ENCODE measurements at regions not wholly inside any gene's neighbourhood (a gene's known extent, or its start where the extent isn't known, plus 50 kb on each side); places are given as distances from the start of the nearest gene placed in this dataset.
"Not testable (repeated sequence)": the region's sequence is repeated elsewhere in the genome, so short reads cannot be mapped to it uniquely, and the experiment has no call there.

GRCh38 chr2:44060990-44061389, 65.2 kb upstream of the LRPPRC start:
- intact Hi-C loops (cut with micrococcal nuclease): no loop called here
- DNase-seq: no peak
- no peak for TF ChIP-seq CTCF (IDR thresholded peaks at IDR 0.05)

GRCh38 chr2:44061469-44061868, 65.7 kb upstream of the LRPPRC start:
- no peaks in the 10 kb centered on the region for H3K27me3 ChIP-seq (ENCODE audit: control insufficient read depth, insufficient read depth, low read length)
- intact Hi-C loops (cut with micrococcal nuclease): no loop called here
- H3K27ac ChIP-seq (ENCODE audit: low read length): no peak overlapping the region
- no peak for TF ChIP-seq CTCF (IDR thresholded peaks at IDR 0.05)
- ATAC-seq (no peak), DNase-seq (no peak)
- H3K9me3 Mint-ChIP-seq: no peaks in the 10 kb centered on the region
- no peaks in the 10 kb centered on the region for H3K36me3 ChIP-seq (ENCODE audit: control insufficient read depth, insufficient read depth, low read length)
- whole genome bisulfite sequencing (ENCODE audit: insufficient coverage): 88% methylated on average over 15 of the region's 15 CpGs
- H3K4me3 ChIP-seq (ENCODE audit: low read length): no peak overlapping the region
- no peak overlapping the region for H3K4me3 Mint-ChIP-seq
- no peaks in the 10 kb centered on the region for H3K9me3 ChIP-seq (ENCODE audit: control insufficient read depth, insufficient read depth, low read length)
- H3K27ac Mint-ChIP-seq: no peak overlapping the region
- H3K4me1 ChIP-seq (ENCODE audit: control insufficient read depth, insufficient read depth, low read length): no peaks in the 10 kb centered on the region
- H3K36me3 Mint-ChIP-seq: no peaks in the 10 kb centered on the region
- peaks cover 8 to 9% of the 10 kb centered on the region in 2 donors for H3K27me3 Mint-ChIP-seq (ENCODE audit: low read depth in 2 of 2)
- H3K4me1 Mint-ChIP-seq: no peaks in the 10 kb centered on the region

More at GRCh38 chr2:44060990-44061389, 65.2 kb upstream of the LRPPRC start:
- H3K9me3 ChIP-seq (ENCODE audit: control insufficient read depth, insufficient read depth, low read length): no peaks in the 10 kb centered on the region
- H3K4me3 ChIP-seq (ENCODE audit: low read length): no peak overlapping the region
- Mint-ChIP-seq H3K4me3 (no peak overlapping the region), H3K27ac (no peak overlapping the region), H3K4me1 (no peaks in the 10 kb centered on the region), H3K27me3 (ENCODE audit: low read depth in 2 of 2) (peaks cover 8 to 9% of the 10 kb centered on the region in 2 donors), H3K36me3 (no peaks in the 10 kb centered on the region), H3K9me3 (no peaks in the 10 kb centered on the region)
- H3K36me3 ChIP-seq (ENCODE audit: control insufficient read depth, insufficient read depth, low read length): no peaks in the 10 kb centered on the region
- no peak overlapping the region for H3K27ac ChIP-seq (ENCODE audit: low read length)
- ATAC-seq: no peak
- no peaks in the 10 kb centered on the region for H3K27me3 ChIP-seq (ENCODE audit: control insufficient read depth, insufficient read depth, low read length)
- no peaks in the 10 kb centered on the region for H3K4me1 ChIP-seq (ENCODE audit: control insufficient read depth, insufficient read depth, low read length)
- 100% methylated on average over 1 of the region's 1 CpG for WGBS (ENCODE audit: insufficient coverage)

- Histone ChIP-seq H3K36me3 (ENCODE audit: control insufficient read depth, insufficient read depth, low read length) (no peaks in the 10 kb centered on the region), H3K27ac (ENCODE audit: low read length) (no peak overlapping the region), H3K4me1 (ENCODE audit: control insufficient read depth, insufficient read depth, low read length) (no peaks in the 10 kb centered on the region), H3K4me3 (ENCODE audit: low read length) (no peak overlapping the region), H3K9me3 (ENCODE audit: control insufficient read depth, insufficient read depth, low read length) (no peaks in the 10 kb centered on the region), H3K27me3 (ENCODE audit: control insufficient read depth, insufficient read depth, low read length) (no peaks in the 10 kb centered on the region)
- Mint-ChIP-seq H3K27me3 (ENCODE audit: low read depth in 2 of 2) (peaks cover 8 to 9% of the 10 kb centered on the region in 2 donors), H3K4me3 (no peak overlapping the region), H3K27ac (no peak overlapping the region), H3K9me3 (no peaks in the 10 kb centered on the region), H3K36me3 (no peaks in the 10 kb centered on the region), H3K4me1 (no peaks in the 10 kb centered on the region)
- TF ChIP-seq CTCF (IDR thresholded peaks at IDR 0.05): no peak
- 92% methylated on average over 7 of the region's 7 CpGs for WGBS (ENCODE audit: insufficient coverage)
- DNase-seq: no peak
- intact Hi-C loops (cut with micrococcal nuclease): no loop called here
- ATAC-seq: no peak
Measured at GRCh38 chr2:44061876-44062275, 66.1 kb upstream of the LRPPRC start.

- no peaks in the 10 kb centered on the region for H3K9me3 Mint-ChIP-seq
- Histone ChIP-seq H3K4me1 (ENCODE audit: control insufficient read depth, insufficient read depth, low read length) (no peaks in the 10 kb centered on the region), H3K4me3 (ENCODE audit: low read length) (no peak overlapping the region), H3K36me3 (ENCODE audit: control insufficient read depth, insufficient read depth, low read length) (no peaks in the 10 kb centered on the region), H3K27me3 (ENCODE audit: control insufficient read depth, insufficient read depth, low read length) (no peaks in the 10 kb centered on the region), H3K27ac (ENCODE audit: low read length) (no peak overlapping the region), H3K9me3 (ENCODE audit: control insufficient read depth, insufficient read depth, low read length) (no peaks in the 10 kb centered on the region)
- intact Hi-C loops (cut with micrococcal nuclease): no loop called here
- 88% methylated on average over 4 of the region's 4 CpGs for WGBS (ENCODE audit: insufficient coverage)
- H3K36me3 Mint-ChIP-seq: no peaks in the 10 kb centered on the region
- TF ChIP-seq CTCF (IDR thresholded peaks at IDR 0.05): no peak
- no peak for ATAC-seq
- H3K27me3 Mint-ChIP-seq (ENCODE audit: low read depth in 2 of 2): peaks cover 8 to 9% of the 10 kb centered on the region in 2 donors
- DNase-seq: no peak
- H3K27ac Mint-ChIP-seq: no peak overlapping the region
- H3K4me3 Mint-ChIP-seq: no peak overlapping the region
- H3K4me1 Mint-ChIP-seq: no peaks in the 10 kb centered on the region
Measured at GRCh38 chr2:44063033-44063432, 67.2 kb upstream of the LRPPRC start.

GRCh38 chr2:44064281-44064680, 68.5 kb upstream of the LRPPRC start:
- DNase-seq; H3K9me3 Mint-ChIP-seq; H3K4me1 ChIP-seq (ENCODE audit: control insufficient read depth, insufficient read depth, low read length); ATAC-seq; H3K4me1 Mint-ChIP-seq; H3K4me3 ChIP-seq (ENCODE audit: low read length); H3K4me3 Mint-ChIP-seq; H3K36me3 Mint-ChIP-seq; intact Hi-C loops (cut with micrococcal nuclease); H3K27ac Mint-ChIP-seq; H3K27me3 ChIP-seq (ENCODE audit: control insufficient read depth, insufficient read depth, low read length); H3K36me3 ChIP-seq (ENCODE audit: control insufficient read depth, insufficient read depth, low read length); H3K27ac ChIP-seq (ENCODE audit: low read length); H3K27me3 Mint-ChIP-seq (ENCODE audit: low read depth in 2 of 2); H3K9me3 ChIP-seq (ENCODE audit: control insufficient read depth, insufficient read depth, low read length): not testable (repeated sequence)
- WGBS (ENCODE audit: insufficient coverage): 97% methylated on average over 6 of the region's 6 CpGs
